Testis (tissue), 2 donors: ENCODE measurements at regions not wholly inside any gene's neighbourhood (a gene's known extent, or its start where the extent isn't known, plus 50 kb on each side); places are given as distances from the start of the nearest gene placed in this dataset.

Source experiments
- DNase-seq: peaks from one replicate; pipeline ENCODE4 v3.0.0-alpha.2; 2019
- H3K27ac ChIP-seq, 2 donors: fragments of 200-600 bp; sonication (generic); one replicate each; pipeline ENCODE4 v1.5.1; 2019
- H3K27me3 ChIP-seq: fragments of 200-600 bp; sonication (generic); one replicate; pipeline ENCODE4 v1.5.1; 2019
- H3K36me3 ChIP-seq: fragments of 200-600 bp; sonication (generic); one replicate; pipeline ENCODE4 v1.5.1; 2017; ENCODE audit warnings: low read depth; ENCODE audit errors: missing control alignments
- H3K4me1 ChIP-seq: fragments of 200-600 bp; sonication (generic); one replicate; pipeline ENCODE4 v1.5.1; 2019
- H3K4me3 ChIP-seq, 2 donors: fragments of 200-600 bp; sonication (generic); one replicate each; pipeline ENCODE4 v1.5.1; 2017 to 2019
- H3K9me3 ChIP-seq: fragments of 200-600 bp; sonication (generic); one replicate; pipeline ENCODE4 v1.5.1; 2017
- CTCF ChIP-seq, 3 experiments: fragments of 450-650 bp in 2 of 3; fragments of 200-600 bp in 1 of 3; sonication (generic) in 1 of 3; IDR thresholded peaks; one replicate each; pipeline ENCODE4 v1.5.1; 2016 to 2019; ENCODE audit warnings: antibody characterized with exemption in 3 of 3, mild to moderate bottlenecking in 2 of 3, moderate library complexity in 1 of 3
- POLR2A ChIP-seq: fragments of 450-650 bp; IDR thresholded peaks from one replicate; pipeline ENCODE4 v1.6.1; 2017; ENCODE audit warnings: antibody characterized with exemption, mild to moderate bottlenecking, moderate library complexity
- WGBS, 2 donors: methylation state at CpG; one replicate each; pipeline ENCODE4 v1.1.5; 2018; 5-methylcytosine and 5-hydroxymethylcytosine counted together
- intact Hi-C: fragments of 100-400 bp; cut with DNase I; formaldehyde crosslinking; loops from one replicate; pipeline ENCODE4 v1.15.1; 2023; ENCODE audit warnings: low total_unique reads

GRCh38 chr16:80040413-80040812, 439.9 kb upstream of the MAF start:
- H3K9me3 ChIP-seq = no peaks in the 10 kb centered on the region
- H3K27ac ChIP-seq = no peak overlapping the region
- intact Hi-C loops = no loop called here
- no peaks in the 10 kb centered on the region for H3K36me3 ChIP-seq
- peaks cover 2% of the 10 kb centered on the region for H3K4me1 ChIP-seq
- DNase-seq = no peak
- no peak for TF ChIP-seq POLR2A
- no peak for TF ChIP-seq CTCF (IDR thresholded peaks at IDR 0.05)
- H3K4me3 ChIP-seq = no peak overlapping the region
- H3K27me3 ChIP-seq = no peaks in the 10 kb centered on the region

GRCh38 chr16:80039777-80040176, 439.2 kb upstream of the MAF start:
- intact Hi-C loops = no loop called here
- DNase-seq = no peak
- no peak overlapping the region for H3K27ac ChIP-seq
- H3K9me3 ChIP-seq = no peaks in the 10 kb centered on the region
- H3K27me3 ChIP-seq = no peaks in the 10 kb centered on the region
- H3K4me3 ChIP-seq = no peak overlapping the region
- H3K4me1 ChIP-seq = no peaks in the 10 kb centered on the region
- H3K36me3 ChIP-seq = no peaks in the 10 kb centered on the region
- 83 to 95% methylated on average over 2 of the region's 2 CpGs for WGBS, 2 donors
- TF ChIP-seq POLR2A (no peak), CTCF (IDR thresholded peaks at IDR 0.05) (no peak)

GRCh38 chr16:80038566-80038965, 438.0 kb upstream of the MAF start:
- DNase-seq = no peak
- TF ChIP-seq CTCF (IDR thresholded peaks at IDR 0.05) (no peak), POLR2A (no peak)
- H3K27ac ChIP-seq = no peak overlapping the region
- H3K4me3 ChIP-seq = no peak overlapping the region
- 83 to 89% methylated on average over 6 of the region's 6 CpGs for WGBS, 2 donors
- intact Hi-C loops = no loop called here
- no peaks in the 10 kb centered on the region for H3K9me3 ChIP-seq
- H3K4me1 ChIP-seq = no peaks in the 10 kb centered on the region
- no peaks in the 10 kb centered on the region for H3K36me3 ChIP-seq
- H3K27me3 ChIP-seq = no peaks in the 10 kb centered on the region

GRCh38 chr16:80034948-80035663, 434.6 kb upstream of the MAF start:
- H3K36me3 ChIP-seq = no peaks in the 10 kb centered on the region
- no peaks in the 10 kb centered on the region for H3K4me1 ChIP-seq
- intact Hi-C loops = no loop called here
- H3K9me3 ChIP-seq = no peaks in the 10 kb centered on the region
- TF ChIP-seq CTCF (IDR thresholded peaks at IDR 0.05) (no peak), POLR2A (no peak)
- H3K27me3 ChIP-seq = no peaks in the 10 kb centered on the region
- H3K4me3 ChIP-seq = no peak overlapping the region
- H3K27ac ChIP-seq = no peak overlapping the region
- 90 to 93% methylated on average over 8 of the region's 8 CpGs for WGBS, 2 donors
- no peak for DNase-seq

GRCh38 chr16:80034469-80034826, 433.9 kb upstream of the MAF start:
- H3K27ac ChIP-seq = no peak overlapping the region
- H3K4me1 ChIP-seq = no peaks in the 10 kb centered on the region
- no peaks in the 10 kb centered on the region for H3K36me3 ChIP-seq
- DNase-seq = no peak
- intact Hi-C loops = no loop called here
- TF ChIP-seq CTCF (IDR thresholded peaks at IDR 0.05) (no peak), POLR2A (no peak)
- H3K27me3 ChIP-seq = no peaks in the 10 kb centered on the region
- H3K4me3 ChIP-seq = no peak overlapping the region
- WGBS, 2 donors = 98% methylated on average over 4 of the region's 4 CpGs
- no peaks in the 10 kb centered on the region for H3K9me3 ChIP-seq
